Right lobe of liver (tissue), 4 donors: ENCODE measurements at regions not wholly inside any gene's neighbourhood (a gene's known extent, or its start where the extent isn't known, plus 50 kb on each side); places are given as distances from the start of the nearest gene placed in this dataset.
"Not testable (repeated sequence)": the region's sequence is repeated elsewhere in the genome, so short reads cannot be mapped to it uniquely, and the experiment has no call there.

Experiments used
- CTCF ChIP-seq, 4 donors: fragments of 200-600 bp in 3 of 4; fragments of 450-650 bp in 1 of 4; IDR thresholded peaks; one replicate each; pipeline versions ENCODE4 v1.5.1 to v1.8.0; 2016 to 2022; ENCODE audit warnings: antibody characterized with exemption in 4 of 4, mild to moderate bottlenecking in 2 of 4
- POLR2A ChIP-seq: fragments of 450-650 bp; IDR thresholded peaks from one replicate; pipeline ENCODE4 v1.6.1; 2017; ENCODE audit warnings: antibody characterized with exemption, mild to moderate bottlenecking
- donor health status: DM: no; HTN: no; CAD: no.
- donor health status: DM: no; HTN: no; CAD: no.
- donor health status: DM: no; HTN: yes; CAD: no.

DNA sequence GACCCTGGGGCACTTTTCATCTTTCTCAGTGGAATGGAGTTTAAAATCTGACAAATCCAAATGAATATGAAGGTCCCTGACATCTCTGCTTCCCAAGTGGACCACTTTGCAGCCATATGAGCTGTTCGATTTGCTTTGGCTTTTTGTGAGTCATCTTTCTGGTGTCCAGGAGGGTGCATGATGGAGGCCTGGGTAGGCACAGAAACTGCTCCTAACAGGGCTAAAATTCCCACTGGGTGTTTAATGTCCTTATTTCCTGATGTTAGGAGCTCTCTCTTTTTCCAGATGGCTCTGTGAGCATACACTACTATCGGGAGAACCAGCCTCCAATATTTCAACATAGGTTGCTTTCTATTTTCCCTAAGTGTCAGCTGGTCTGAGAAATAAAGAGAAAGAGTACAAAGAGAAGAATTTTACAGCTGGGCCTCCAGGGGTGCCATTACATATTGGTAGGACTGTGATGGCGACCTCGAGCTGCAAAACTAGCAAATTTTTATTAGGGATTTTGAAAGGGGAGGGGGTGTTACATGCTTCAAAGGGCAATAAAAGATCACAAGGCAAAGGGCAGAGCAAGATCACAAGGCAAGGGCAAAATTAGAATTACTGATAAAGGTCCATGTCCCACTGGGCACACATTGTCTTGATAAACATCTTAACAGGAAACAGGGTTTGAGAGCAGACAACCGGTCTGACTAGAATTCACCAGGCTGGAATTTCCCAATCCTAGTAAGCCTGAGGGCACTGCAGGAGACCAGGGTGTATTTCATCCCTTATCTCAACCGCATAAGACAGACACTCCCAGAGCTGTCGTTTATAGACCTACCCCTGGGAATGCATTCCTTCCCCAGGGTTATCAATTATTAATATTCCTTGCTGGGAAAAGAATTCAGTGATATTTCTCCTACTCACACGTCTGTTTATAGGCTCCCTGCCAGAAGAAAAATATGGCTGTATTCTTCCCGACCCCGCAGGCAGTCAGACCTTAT, 236.7 kb upstream of the SGCD start:
- not testable (repeated sequence) for TF ChIP-seq CTCF (IDR thresholded peaks at IDR 0.05); POLR2A
